ENCODE measurements at regions not wholly inside any gene's neighbourhood (a gene's known extent, or its start where the extent isn't known, plus 50 kb on each side); places are given as distances from the start of the nearest gene placed in this dataset.

GRCh38 chr2:65550246-65550645 lies 117.8 kb upstream of the SPRED2 start:
- H3K9ac ChIP-seq = no peak overlapping the region
- no peak overlapping the region for H3K27ac ChIP-seq
- no peaks in the 10 kb centered on the region for H3K36me3 ChIP-seq (ENCODE audit: control insufficient read depth, insufficient read depth, low read length)
- H3K27me3 ChIP-seq (ENCODE audit: control insufficient read depth, insufficient read depth, low read length) = no peaks in the 10 kb centered on the region
- H3K4me3 ChIP-seq (ENCODE audit: low read depth, low read length) = no peak overlapping the region
- no peaks in the 10 kb centered on the region for H3K9me3 ChIP-seq (ENCODE audit: control insufficient read depth, low read length)
- H2AFZ ChIP-seq = no peak overlapping the region
- no peak for TF ChIP-seq CTCF (IDR thresholded peaks at IDR 0.05)
- H3K4me2 ChIP-seq (ENCODE audit: low read length) = no peak overlapping the region
- no peaks in the 10 kb centered on the region for H3K79me2 ChIP-seq
- no peaks in the 10 kb centered on the region for H3K4me1 ChIP-seq

- H2AFZ ChIP-seq = no peak overlapping the region
- no peak for TF ChIP-seq CTCF (IDR thresholded peaks at IDR 0.05)
- no peaks in the 10 kb centered on the region for H3K4me1 ChIP-seq
- no peak overlapping the region for H3K27ac ChIP-seq
- H3K9ac ChIP-seq = no peak overlapping the region
- H3K36me3 ChIP-seq (ENCODE audit: control insufficient read depth, insufficient read depth, low read length) = no peaks in the 10 kb centered on the region
- H3K9me3 ChIP-seq (ENCODE audit: control insufficient read depth, low read length) = no peaks in the 10 kb centered on the region
- no peak overlapping the region for H3K4me2 ChIP-seq (ENCODE audit: low read length)
- no peaks in the 10 kb centered on the region for H3K79me2 ChIP-seq
- H3K4me3 ChIP-seq (ENCODE audit: low read depth, low read length) = no peak overlapping the region
- H3K27me3 ChIP-seq (ENCODE audit: control insufficient read depth, insufficient read depth, low read length) = no peaks in the 10 kb centered on the region
Measured at GRCh38 chr2:65549631-65550030, 117.2 kb upstream of the SPRED2 start.

- H3K36me3 ChIP-seq (ENCODE audit: control insufficient read depth, insufficient read depth, low read length) = no peaks in the 10 kb centered on the region
- no peak for TF ChIP-seq CTCF (IDR thresholded peaks at IDR 0.05)
- H3K4me3 ChIP-seq (ENCODE audit: low read depth, low read length) = no peak overlapping the region
- H3K4me1 ChIP-seq = no peaks in the 10 kb centered on the region
- no peak overlapping the region for H3K9ac ChIP-seq
- no peak overlapping the region for H3K27ac ChIP-seq
- H3K27me3 ChIP-seq (ENCODE audit: control insufficient read depth, insufficient read depth, low read length) = no peaks in the 10 kb centered on the region
- H3K4me2 ChIP-seq (ENCODE audit: low read length) = no peak overlapping the region
- H3K9me3 ChIP-seq (ENCODE audit: control insufficient read depth, low read length) = no peaks in the 10 kb centered on the region
- no peak overlapping the region for H2AFZ ChIP-seq
- no peaks in the 10 kb centered on the region for H3K79me2 ChIP-seq
Measured at GRCh38 chr2:65549257-65549627, 116.8 kb upstream of the SPRED2 start.

GRCh38 chr2:65548576-65549256 lies 116.3 kb upstream of the SPRED2 start:
- Histone ChIP-seq H3K9me3 (ENCODE audit: control insufficient read depth, low read length) (no peaks in the 10 kb centered on the region), H2AFZ (no peak overlapping the region), H3K27me3 (ENCODE audit: control insufficient read depth, insufficient read depth, low read length) (no peaks in the 10 kb centered on the region), H3K9ac (no peak overlapping the region), H3K36me3 (ENCODE audit: control insufficient read depth, insufficient read depth, low read length) (no peaks in the 10 kb centered on the region), H3K79me2 (no peaks in the 10 kb centered on the region), H3K4me2 (ENCODE audit: low read length) (no peak overlapping the region), H3K4me3 (ENCODE audit: low read depth, low read length) (no peak overlapping the region), H3K27ac (no peak overlapping the region), H3K4me1 (no peaks in the 10 kb centered on the region)
- TF ChIP-seq CTCF (IDR thresholded peaks at IDR 0.05) = no peak

GRCh38 chr2:65548064-65548463 lies 115.7 kb upstream of the SPRED2 start:
- H3K79me2 ChIP-seq = no peaks in the 10 kb centered on the region
- H3K4me2 ChIP-seq (ENCODE audit: low read length) = no peak overlapping the region
- no peak overlapping the region for H3K27ac ChIP-seq
- no peaks in the 10 kb centered on the region for H3K9me3 ChIP-seq (ENCODE audit: control insufficient read depth, low read length)
- no peaks in the 10 kb centered on the region for H3K4me1 ChIP-seq
- TF ChIP-seq CTCF (IDR thresholded peaks at IDR 0.05) = no peak
- no peak overlapping the region for H2AFZ ChIP-seq
- no peak overlapping the region for H3K9ac ChIP-seq
- H3K27me3 ChIP-seq (ENCODE audit: control insufficient read depth, insufficient read depth, low read length) = no peaks in the 10 kb centered on the region
- H3K36me3 ChIP-seq (ENCODE audit: control insufficient read depth, insufficient read depth, low read length) = no peaks in the 10 kb centered on the region
- H3K4me3 ChIP-seq (ENCODE audit: low read depth, low read length) = no peak overlapping the region
